Bronchial epithelial cell (primary cell): ENCODE measurements at regions not wholly inside any gene's neighbourhood (a gene's known extent, or its start where the extent isn't known, plus 50 kb on each side); places are given as distances from the start of the nearest gene placed in this dataset.

Experiments used
- DNase-seq: peaks from one replicate; pipeline ENCODE4 v3.0.0-alpha.2; 2010; ENCODE audit warnings: low read depth
- FAIRE-seq: peaks from 2 replicates; lab custom pipeline; 2011; peaks lifted over from hg19 to GRCh38; lab: Jason Lieb, UNC
- H3K27me3 ChIP-seq: 2 replicates; pipeline ENCODE4 v1.5.1; 2011; ENCODE audit warnings: low read length; ENCODE audit not compliant: control insufficient read depth, insufficient read depth
- H3K36me3 ChIP-seq: 2 replicates; pipeline ENCODE4 v1.5.1; 2011; ENCODE audit warnings: low read length; ENCODE audit not compliant: control insufficient read depth, insufficient read depth
- H3K4me3 ChIP-seq: 2 replicates; pipeline ENCODE4 v1.5.1; 2011; ENCODE audit warnings: mild to moderate bottlenecking, low read depth, low read length, control low read depth
- TF ChIP-seq, protein P1 (sequence below): IDR thresholded peaks from 2 replicates; pipeline ENCODE4 v1.5.1; 2011; ENCODE audit warnings: mild to moderate bottlenecking, moderate library complexity, low read length, control low read depth, inconsistent platforms; ENCODE audit not compliant: insufficient read depth, severe bottlenecking

DNA sequence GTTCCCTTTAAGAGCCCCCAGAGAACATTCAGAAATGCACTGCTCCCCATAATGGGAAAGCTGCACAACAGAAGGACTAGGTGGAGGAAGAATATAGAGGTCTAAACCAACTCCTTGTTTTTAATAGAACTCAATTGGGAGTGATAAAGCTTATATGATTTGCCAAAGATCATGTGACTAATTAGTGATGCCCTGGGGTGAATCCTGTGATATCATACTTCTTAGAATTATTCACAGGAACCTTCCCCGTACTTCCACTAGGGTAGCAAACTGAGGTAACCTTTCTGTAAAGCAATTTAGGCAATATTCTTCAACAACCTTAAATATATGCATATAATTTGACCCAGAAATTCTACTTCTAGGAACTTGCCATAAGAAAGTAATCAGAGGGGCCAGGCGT, 84.4 kb downstream of the TFAP2A start:
- Histone ChIP-seq H3K27me3 (no peaks in the 10 kb centered on the region), H3K4me3 (no peak overlapping the region), H3K36me3 (no peaks in the 10 kb centered on the region)
- FAIRE-seq: no peak
- TF ChIP-seq, protein P1, sequence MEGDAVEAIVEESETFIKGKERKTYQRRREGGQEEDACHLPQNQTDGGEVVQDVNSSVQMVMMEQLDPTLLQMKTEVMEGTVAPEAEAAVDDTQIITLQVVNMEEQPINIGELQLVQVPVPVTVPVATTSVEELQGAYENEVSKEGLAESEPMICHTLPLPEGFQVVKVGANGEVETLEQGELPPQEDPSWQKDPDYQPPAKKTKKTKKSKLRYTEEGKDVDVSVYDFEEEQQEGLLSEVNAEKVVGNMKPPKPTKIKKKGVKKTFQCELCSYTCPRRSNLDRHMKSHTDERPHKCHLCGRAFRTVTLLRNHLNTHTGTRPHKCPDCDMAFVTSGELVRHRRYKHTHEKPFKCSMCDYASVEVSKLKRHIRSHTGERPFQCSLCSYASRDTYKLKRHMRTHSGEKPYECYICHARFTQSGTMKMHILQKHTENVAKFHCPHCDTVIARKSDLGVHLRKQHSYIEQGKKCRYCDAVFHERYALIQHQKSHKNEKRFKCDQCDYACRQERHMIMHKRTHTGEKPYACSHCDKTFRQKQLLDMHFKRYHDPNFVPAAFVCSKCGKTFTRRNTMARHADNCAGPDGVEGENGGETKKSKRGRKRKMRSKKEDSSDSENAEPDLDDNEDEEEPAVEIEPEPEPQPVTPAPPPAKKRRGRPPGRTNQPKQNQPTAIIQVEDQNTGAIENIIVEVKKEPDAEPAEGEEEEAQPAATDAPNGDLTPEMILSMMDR: no peak
- DNase-seq: peak; percentile 19

DNA sequence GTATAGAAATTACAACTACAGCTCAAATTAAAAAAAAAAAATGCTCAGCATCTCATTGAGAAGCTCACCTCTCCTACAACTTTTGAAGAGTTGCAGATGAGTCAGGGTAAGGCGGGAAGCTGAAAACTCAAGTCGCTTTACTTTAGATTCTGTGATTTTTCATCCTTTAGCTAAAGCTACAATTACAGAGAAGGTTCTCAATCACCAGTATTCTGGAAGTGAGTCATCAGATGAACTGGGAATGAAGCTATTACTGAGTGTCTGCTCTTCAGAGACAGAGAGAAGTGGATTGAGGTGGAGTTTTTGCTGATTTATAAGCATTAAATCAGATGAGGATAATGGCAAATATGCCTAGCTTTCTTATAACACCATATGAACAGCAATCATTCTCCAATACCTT, 91.9 kb downstream of the TFAP2A start:
- FAIRE-seq: no peak
- Histone ChIP-seq H3K36me3 (no peaks in the 10 kb centered on the region), H3K27me3 (no peaks in the 10 kb centered on the region), H3K4me3 (no peak overlapping the region)
- DNase-seq: peak; percentile 60
- TF ChIP-seq, protein P1: no peak

DNA sequence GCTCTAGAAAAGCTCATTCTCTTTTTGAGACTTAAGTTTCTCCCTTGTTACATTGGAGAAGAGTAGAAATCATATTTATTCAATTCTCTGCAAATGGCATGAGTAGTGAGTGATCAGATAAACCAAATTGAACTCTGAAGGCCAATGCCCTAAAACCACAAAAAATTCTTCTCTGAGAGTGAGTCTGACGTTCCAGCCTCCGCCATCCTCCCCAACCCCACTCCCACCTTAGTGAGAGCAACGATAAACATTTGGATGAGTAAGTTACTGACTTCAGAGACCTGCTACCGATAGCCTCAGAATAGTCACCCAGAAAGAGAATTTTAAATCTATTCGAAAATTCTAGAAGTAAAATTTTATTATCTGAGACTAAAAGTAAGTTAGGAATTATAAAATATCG, 94.6 kb downstream of the TFAP2A start:
- TF ChIP-seq, protein P1: no peak
- no peaks in the 10 kb centered on the region for H3K27me3 ChIP-seq
- no peak for DNase-seq
- H3K36me3 ChIP-seq: no peaks in the 10 kb centered on the region
- no peak for FAIRE-seq
- no peak overlapping the region for H3K4me3 ChIP-seq

DNA sequence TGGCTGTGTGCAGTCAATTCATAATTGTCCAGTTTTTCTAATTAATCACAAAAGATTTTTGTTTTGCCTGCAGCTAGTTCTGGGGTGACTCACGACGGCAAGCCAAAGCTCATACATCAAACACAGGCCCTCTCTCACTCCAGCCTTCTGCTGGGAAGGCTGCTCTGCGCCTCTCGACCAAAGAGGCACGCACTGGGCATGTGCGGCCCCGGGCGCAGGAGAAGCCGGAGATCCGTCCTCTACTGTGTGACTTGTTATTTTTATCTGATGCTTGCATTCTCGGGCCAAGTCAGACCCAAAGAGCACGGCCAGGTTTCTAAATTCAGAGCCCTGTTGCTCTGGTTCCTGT, 98.5 kb downstream of the TFAP2A start:
- no peak for FAIRE-seq
- no peak overlapping the region for H3K4me3 ChIP-seq
- H3K36me3 ChIP-seq: no peaks in the 10 kb centered on the region
- TF ChIP-seq, protein P1: no peak
- DNase-seq: peak; percentile 83
- no peaks in the 10 kb centered on the region for H3K27me3 ChIP-seq

DNA sequence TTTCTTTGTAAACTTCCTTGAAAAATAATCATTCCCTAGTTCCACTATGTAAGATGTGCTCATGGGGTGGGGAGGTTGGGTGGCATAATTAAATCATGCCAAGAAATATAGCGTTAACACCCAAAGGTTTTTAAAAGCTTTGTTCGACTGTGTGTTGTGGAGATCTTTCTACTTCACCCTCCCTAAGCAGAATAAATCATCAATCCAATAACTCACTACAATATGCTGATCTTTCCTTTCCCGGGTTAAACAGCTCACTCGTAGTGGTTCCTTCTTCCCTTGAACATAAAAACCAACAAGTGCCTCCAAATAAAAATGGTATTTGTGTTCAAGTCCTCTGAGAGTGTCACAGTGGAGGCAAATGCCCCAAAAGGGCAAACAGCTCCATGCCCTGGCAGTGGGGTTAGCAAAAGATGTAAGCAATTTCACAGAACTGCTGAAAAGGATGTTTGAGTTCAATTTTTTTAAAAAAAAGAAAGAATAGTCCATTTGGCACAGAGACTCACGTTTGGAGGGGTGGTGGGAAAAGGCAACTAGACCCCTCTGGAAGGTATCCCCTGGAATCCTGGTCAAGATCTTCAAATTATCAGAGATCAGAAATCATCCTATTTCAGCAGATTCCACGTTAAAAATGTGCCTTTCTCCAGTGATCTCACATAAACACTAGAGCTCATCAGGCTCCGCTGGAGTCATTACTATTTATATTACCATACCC, 99.1 kb downstream of the TFAP2A start:
- TF ChIP-seq, protein P1: no peak
- H3K4me3 ChIP-seq: no peak overlapping the region
- no peak for FAIRE-seq

DNA sequence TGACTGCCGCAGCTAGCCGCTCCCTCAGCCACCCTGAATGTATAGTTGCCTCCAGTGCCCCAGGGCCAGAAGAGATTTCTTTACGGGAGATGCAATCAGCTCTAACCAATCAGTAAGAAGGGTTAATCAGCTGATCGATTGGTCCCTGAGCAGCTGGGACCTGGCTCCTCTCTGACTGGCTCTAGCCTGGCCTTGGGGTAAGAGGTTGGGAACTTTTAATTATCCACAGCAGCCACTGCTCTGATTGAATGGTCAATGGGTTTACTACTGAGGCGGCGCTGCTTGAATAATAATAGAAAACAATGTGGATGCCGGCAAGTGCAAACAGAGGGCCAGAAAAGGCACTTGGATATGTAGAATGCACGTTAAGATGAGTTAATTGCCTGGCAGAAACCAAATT, 99.8 kb downstream of the TFAP2A start:
- TF ChIP-seq, protein P1: no peak
- FAIRE-seq: no peak
- Histone ChIP-seq H3K4me3 (no peak overlapping the region), H3K36me3 (no peaks in the 10 kb centered on the region), H3K27me3 (no peaks in the 10 kb centered on the region)
- no peak for DNase-seq

More for the DNA sequence above, 99.1 kb downstream of the TFAP2A start:
- Histone ChIP-seq H3K36me3 (no peaks in the 10 kb centered on the region), H3K27me3 (no peaks in the 10 kb centered on the region)
- DNase-seq: no peak
